ENCODE measurements at regions not wholly inside any gene's neighbourhood (a gene's known extent, or its start where the extent isn't known, plus 50 kb on each side); places are given as distances from the start of the nearest gene placed in this dataset.

DNA sequence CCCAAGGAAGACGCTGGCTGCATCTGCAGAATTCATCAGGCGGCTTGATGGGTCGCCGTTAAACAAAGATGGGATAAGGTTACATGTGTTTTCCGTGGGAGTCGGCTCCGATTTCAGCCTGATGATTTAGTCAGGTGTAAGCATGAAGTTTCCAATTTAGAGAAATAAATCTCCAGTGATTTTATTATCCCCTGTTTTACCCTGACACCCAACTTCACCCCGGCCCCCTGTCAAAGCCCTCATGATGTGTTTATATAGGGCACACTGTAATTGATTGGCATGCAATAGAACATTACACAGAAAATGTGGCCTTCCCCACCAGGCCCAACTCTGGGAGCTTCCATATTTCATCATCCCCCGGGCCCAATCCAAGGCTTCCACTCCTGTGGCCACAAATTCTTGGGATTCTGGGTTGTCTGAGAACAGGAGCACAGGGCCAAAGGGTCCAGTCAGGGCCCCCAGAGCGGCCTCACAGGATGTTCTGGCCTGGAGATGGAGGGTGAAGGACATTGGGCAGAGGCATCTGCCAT is 72.5 kb downstream of the FOXD2 start:
- no peak overlapping the region for H3K23ac ChIP-seq (ENCODE audit: insufficient read length, low read depth, low read length)
- no peaks in the 10 kb centered on the region for H3K79me1 ChIP-seq (ENCODE audit: insufficient read depth, low read depth, low read length, poor library complexity, severe bottlenecking)
- H2BK15ac ChIP-seq (ENCODE audit: low read depth, low read length): no peak overlapping the region
- peaks cover 9% of the 10 kb centered on the region in 2 experiments; a peak in 4 of 5 replicates for H3K9me3 Mint-ChIP-seq
- no CpG with 5 or more reads among the region's 10 CpGs for WGBS (ENCODE audit: extremely low coverage, insufficient read length, low lambda C conversion rate)
- TF ChIP-seq, protein P1, sequence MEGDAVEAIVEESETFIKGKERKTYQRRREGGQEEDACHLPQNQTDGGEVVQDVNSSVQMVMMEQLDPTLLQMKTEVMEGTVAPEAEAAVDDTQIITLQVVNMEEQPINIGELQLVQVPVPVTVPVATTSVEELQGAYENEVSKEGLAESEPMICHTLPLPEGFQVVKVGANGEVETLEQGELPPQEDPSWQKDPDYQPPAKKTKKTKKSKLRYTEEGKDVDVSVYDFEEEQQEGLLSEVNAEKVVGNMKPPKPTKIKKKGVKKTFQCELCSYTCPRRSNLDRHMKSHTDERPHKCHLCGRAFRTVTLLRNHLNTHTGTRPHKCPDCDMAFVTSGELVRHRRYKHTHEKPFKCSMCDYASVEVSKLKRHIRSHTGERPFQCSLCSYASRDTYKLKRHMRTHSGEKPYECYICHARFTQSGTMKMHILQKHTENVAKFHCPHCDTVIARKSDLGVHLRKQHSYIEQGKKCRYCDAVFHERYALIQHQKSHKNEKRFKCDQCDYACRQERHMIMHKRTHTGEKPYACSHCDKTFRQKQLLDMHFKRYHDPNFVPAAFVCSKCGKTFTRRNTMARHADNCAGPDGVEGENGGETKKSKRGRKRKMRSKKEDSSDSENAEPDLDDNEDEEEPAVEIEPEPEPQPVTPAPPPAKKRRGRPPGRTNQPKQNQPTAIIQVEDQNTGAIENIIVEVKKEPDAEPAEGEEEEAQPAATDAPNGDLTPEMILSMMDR (conservative IDR thresholded peaks at IDR 0.05): no peak
- no peak overlapping the region for H3K18ac ChIP-seq (ENCODE audit: insufficient read length, low read depth, low read length)
- H4K5ac ChIP-seq (ENCODE audit: insufficient read length, low read depth, low read length): no peak overlapping the region
- H3K36me3 Mint-ChIP-seq (ENCODE audit: insufficient read depth in 1 of 3, low read depth in 3 of 3): peaks cover 0 to 2% (median 0%) of the 10 kb centered on the region in 3 experiments; a peak in 1 of 7 replicates
- H4K20me1 ChIP-seq (ENCODE audit: control insufficient read depth, insufficient read depth, insufficient read length): no peaks in the 10 kb centered on the region
- no peaks in the 10 kb centered on the region for H3K4me1 ChIP-seq (ENCODE audit: insufficient read depth, low read length)
- no peak overlapping the region for H2BK120ac ChIP-seq (ENCODE audit: low read depth, low read length, poor library complexity, severe bottlenecking)
- H3K27ac Mint-ChIP-seq: no peak overlapping the region
- H3K4me3 Mint-ChIP-seq: no peak overlapping the region
- H4K8ac ChIP-seq (replicated peaks; ENCODE audit: insufficient read length, low read depth, low read length): no peak overlapping the region
- H3K27ac ChIP-seq (ENCODE audit: insufficient read length, low read depth, low read length): no peak overlapping the region
- no peaks in the 10 kb centered on the region for H3K79me2 ChIP-seq (ENCODE audit: insufficient read depth, low read length)
- H3K9ac ChIP-seq (ENCODE audit: extremely low read depth, insufficient read length, low read length): no peak overlapping the region
- no peak overlapping the region for H3T11ph ChIP-seq (ENCODE audit: low read length)
- no peak overlapping the region for H3K4me2 ChIP-seq (ENCODE audit: insufficient read depth, insufficient read length, low read length)
- H3K4me1 Mint-ChIP-seq: peaks cover 8 to 10% of the 10 kb centered on the region in 2 experiments; a peak in 3 of 4 replicates
- peaks cover 11% of the 10 kb centered on the region for H3K23me2 ChIP-seq (ENCODE audit: insufficient read length, low read depth, low read length, poor library complexity, severe bottlenecking)
- no peak overlapping the region for H2BK12ac ChIP-seq (ENCODE audit: insufficient read length, low read depth, low read length)
- H3K9me3 ChIP-seq (ENCODE audit: control insufficient read depth, low read depth, low read length): no peaks in the 10 kb centered on the region
- H3K14ac ChIP-seq (ENCODE audit: insufficient read depth, low read length): no peak overlapping the region
- no peak for DNase-seq
- no peak overlapping the region for H2AFZ ChIP-seq (ENCODE audit: low read length)
- H3K27me3 Mint-ChIP-seq (ENCODE audit: low read depth): peaks cover 95% of the 10 kb centered on the region
- H2BK20ac ChIP-seq (ENCODE audit: low read depth, low read length, poor library complexity, severe bottlenecking): no peak overlapping the region
- no peak overlapping the region for H4K91ac ChIP-seq (ENCODE audit: insufficient read length, low read depth, low read length)
- H2AK5ac ChIP-seq (ENCODE audit: insufficient read length, low read length): no peak overlapping the region
- peaks cover 31% of the 10 kb centered on the region for H3K27me3 ChIP-seq (ENCODE audit: insufficient read depth, low read length)
- H3K56ac ChIP-seq (ENCODE audit: insufficient read length, low read depth, low read length): no peak overlapping the region
- no peak overlapping the region for H2BK5ac ChIP-seq (ENCODE audit: insufficient read length, low read length)
- no peak overlapping the region for H3K4ac ChIP-seq (ENCODE audit: low read depth, low read length)

Data from H9 (cell line).